CD4-positive, alpha-beta T cell treated with Interleukin-4 for 4 hours (primary cell): ENCODE measurements at regions not wholly inside any gene's neighbourhood (a gene's known extent, or its start where the extent isn't known, plus 50 kb on each side); places are given as distances from the start of the nearest gene placed in this dataset.
"Not testable (repeated sequence)": the region's sequence is repeated elsewhere in the genome, so short reads cannot be mapped to it uniquely, and the experiment has no call there.

Experiments
- DNase-seq: peaks from one replicate; pipeline ENCODE4 v3.0.0-alpha.2; 2020

- DNase-seq: not testable (repeated sequence)
Measured at GRCh38 chr15:20148679-20149078, 392.9 kb downstream of the GOLGA6L6 start.

- not testable (repeated sequence) for DNase-seq
Measured at GRCh38 chr15:20148008-20148407, 393.6 kb downstream of the GOLGA6L6 start.

DNA sequence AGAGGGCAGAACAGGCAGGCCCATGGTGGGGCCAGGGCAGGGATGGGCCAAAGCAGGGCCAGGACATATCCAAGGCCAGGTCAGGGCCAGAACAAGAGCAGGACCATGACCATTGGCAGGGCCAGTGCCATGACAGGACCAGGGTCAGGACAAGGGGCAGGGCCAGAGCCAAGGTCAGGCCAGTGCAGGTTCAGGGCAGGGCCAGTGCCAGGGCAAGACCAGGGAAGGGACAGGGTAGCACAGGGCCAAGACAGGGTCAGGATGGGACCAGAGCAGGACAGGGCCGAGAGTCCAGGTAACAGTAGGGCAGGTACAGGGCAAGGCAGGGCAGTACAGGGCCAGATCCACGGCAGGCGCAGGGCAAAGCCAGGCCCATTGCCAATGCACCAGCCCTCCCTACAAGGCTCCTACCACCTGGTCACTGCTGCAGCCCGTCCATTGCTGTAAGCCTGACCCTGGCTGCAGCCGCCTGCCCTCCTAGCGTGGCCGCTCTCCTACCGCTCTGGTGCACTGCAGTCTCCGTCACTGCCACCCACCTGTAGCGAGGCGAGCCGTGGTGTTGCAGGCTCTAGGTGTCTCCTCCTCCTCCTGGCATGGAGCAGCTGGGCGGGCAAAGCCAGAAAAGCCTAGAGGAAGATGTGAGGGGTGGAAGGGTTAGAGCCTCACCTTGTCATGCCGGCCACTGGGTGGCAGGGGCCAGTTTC is 397.1 kb downstream of the GOLGA6L6 start:
- not testable (repeated sequence) for DNase-seq

GRCh38 chr15:20142906-20143305 is 398.7 kb downstream of the GOLGA6L6 start:
- not testable (repeated sequence) for DNase-seq

GRCh38 chr15:20142410-20142809 is 399.2 kb downstream of the GOLGA6L6 start:
- DNase-seq: not testable (repeated sequence)

- DNase-seq: not testable (repeated sequence)
Measured at GRCh38 chr15:20124668-20125067, 416.9 kb downstream of the GOLGA6L6 start.

- DNase-seq: no peak
Measured at GRCh38 chr15:20106026-20106425, 435.6 kb downstream of the GOLGA6L6 start.

- DNase-seq: not testable (repeated sequence)
Measured at GRCh38 chr15:20105011-20105990, 436.3 kb downstream of the GOLGA6L6 start.

DNA sequence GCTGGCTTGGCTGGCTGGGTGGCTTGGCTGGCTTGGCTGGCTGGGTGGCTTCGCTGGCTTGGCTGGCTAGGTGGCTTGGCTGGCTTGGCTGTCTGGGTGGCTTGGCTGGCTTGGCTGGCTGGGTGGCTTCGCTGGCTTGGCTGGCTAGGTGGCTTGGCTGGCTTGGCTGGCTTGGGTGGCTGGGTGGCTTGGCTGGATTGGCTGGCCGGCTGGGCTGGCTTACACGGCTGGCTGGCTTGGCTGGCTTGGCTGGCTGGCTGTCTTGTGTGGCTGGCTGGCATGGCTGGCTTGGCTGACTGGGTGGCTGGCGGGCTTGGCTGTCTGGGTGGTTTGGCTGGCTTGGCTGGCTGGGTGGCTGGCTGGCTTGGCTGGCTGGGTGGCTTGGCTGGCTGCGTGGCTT is 437.0 kb downstream of the GOLGA6L6 start:
- DNase-seq: not testable (repeated sequence)

- not testable (repeated sequence) for DNase-seq
Measured at GRCh38 chr15:20102862-20103261, 438.7 kb downstream of the GOLGA6L6 start.

- not testable (repeated sequence) for DNase-seq
Measured at GRCh38 chr15:20102209-20102608, 439.4 kb downstream of the GOLGA6L6 start.

DNA sequence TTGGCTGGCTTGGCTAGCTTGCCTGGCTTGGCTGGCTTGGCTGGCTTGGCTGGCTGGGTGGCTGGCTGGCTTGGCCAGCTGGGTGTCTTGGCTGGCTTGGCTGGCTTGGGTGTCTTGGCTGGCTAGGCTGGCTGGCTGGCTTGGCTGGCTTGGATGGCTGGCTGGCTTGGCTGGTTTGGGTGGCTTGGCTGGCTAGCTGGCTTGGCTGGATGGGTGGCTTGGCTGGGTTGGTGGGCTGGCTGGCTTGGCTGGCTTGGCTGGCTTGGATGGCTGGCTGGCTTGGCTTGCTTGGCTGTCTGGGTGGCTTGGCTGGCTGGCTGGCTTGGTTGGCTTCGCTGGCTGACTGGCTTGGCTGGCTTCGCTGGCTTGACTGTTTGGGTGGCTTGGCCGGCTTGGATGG is 440.3 kb downstream of the GOLGA6L6 start:
- not testable (repeated sequence) for DNase-seq

DNA sequence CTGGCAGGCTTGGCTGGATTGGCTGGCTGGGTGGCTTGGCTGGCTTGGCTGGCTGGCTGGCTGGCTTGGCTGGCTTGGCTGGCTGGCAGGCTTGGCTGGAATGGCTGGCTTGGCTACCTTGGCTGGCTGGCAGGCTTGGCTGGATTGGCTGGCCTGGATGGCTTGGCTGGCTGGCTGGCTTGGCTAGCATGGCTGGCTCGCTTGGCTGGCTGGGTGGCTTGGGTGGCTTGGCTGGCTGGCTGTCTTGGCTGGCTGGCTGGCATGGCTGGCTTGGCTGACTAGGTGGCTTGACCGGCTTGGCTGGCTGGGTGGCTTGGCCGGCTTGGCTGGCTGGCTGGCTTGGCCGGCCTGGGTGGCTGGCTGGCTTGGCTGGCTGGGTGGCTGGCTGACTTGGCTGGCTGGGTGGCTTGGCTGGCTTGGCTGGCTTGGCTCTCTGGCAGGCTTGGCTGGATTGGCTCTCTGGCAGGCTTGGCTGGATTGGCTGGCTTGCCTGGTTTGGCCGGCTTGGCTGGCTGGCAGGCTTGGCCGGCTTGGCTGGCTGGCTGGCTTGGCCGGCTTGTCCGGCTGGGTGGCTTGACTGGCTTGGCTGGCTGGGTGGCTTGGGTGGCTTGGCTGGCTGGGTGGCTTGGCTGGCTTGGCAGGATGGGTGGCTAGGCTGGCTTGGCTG is 440.9 kb downstream of the GOLGA6L6 start:
- not testable (repeated sequence) for DNase-seq

GRCh38 chr15:20095699-20096303 is 445.8 kb downstream of the GOLGA6L6 start:
- DNase-seq: not testable (repeated sequence)

DNA sequence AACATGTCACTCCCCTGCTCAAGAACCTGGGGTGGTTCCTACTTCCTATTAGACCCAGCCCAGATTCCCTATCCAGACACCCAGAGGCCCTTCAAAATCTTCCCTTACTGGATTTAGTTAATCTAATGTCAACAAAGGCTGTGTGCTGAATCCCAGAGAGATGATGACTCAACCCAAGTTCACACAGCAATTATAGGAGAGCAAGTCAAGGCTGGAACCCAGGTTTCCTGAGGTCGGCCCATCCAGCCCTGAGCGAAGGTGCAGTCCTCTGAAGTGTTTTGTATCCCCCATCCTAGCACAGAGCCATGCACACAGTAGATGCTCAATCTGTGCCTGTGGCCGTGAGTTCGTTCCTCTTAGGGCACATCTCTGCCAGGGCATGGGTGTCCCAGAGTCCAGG is 452.1 kb downstream of the GOLGA6L6 start:
- not testable (repeated sequence) for DNase-seq

- DNase-seq: not testable (repeated sequence)
Measured at GRCh38 chr15:20084026-20084425, 457.6 kb downstream of the GOLGA6L6 start.

GRCh38 chr15:20074082-20074481 is 467.5 kb downstream of the GOLGA6L6 start:
- DNase-seq: not testable (repeated sequence)

GRCh38 chr15:20069043-20069442 is 472.6 kb downstream of the GOLGA6L6 start:
- DNase-seq: not testable (repeated sequence)

DNA sequence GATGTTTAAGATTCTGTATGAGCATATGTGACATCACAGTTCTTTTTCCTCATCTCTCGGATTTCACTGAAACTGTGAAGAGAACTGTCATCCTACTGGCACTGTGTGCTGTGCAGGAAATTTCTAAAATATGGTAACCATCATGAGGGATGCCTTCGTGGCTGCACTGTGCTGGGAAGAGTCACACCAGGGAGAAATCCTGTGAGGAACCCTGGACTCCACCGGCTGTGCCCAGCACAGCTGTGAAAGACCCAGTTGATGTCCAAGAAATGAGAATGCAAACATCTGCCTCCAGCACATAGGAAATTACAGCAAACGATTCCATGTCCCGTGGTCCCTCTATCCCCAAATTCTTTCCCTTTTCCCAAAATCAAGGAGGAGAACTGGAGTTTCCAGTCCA is 475.4 kb downstream of the GOLGA6L6 start:
- DNase-seq: not testable (repeated sequence)

- not testable (repeated sequence) for DNase-seq
Measured at GRCh38 chr15:20065508-20065907, 476.1 kb downstream of the GOLGA6L6 start.

DNA sequence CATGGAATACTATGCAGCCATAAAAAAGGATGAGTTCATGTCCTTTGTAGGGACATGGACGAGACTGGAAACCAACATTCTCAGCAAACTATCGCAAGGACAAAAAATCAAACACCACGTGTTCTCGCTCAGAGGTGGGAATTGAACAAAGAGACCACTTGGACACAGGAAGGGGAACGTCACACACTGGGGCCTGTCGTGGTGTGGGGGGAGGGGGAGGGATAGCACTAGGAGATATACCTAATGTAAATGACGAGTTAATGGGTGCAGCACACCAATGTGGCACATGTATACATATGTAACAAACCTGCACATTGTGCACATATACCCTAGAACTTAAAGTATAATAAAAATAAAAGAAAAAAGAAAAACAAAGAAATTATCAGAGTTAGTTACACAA is 478.4 kb downstream of the GOLGA6L6 start:
- DNase-seq: not testable (repeated sequence)

DNA sequence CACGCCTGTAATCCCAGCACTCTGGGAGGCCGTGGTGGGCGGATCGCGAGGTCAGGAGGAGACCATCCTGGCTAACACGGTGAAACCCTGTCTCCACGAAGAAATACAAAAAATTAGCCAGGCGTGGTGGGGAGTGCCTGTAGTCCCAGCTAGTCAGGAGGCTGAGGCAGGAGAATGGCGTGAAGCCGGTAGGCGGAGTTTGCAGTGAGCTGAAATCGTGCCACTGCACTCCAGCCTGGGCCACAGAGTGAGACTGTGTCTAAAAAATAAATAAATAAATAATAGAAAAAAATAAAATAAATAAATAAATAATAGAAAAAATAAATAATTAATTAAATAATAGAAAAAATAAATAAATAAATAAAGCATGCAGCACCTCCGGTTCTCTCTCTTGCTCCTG is 480.8 kb downstream of the GOLGA6L6 start:
- not testable (repeated sequence) for DNase-seq

DNA sequence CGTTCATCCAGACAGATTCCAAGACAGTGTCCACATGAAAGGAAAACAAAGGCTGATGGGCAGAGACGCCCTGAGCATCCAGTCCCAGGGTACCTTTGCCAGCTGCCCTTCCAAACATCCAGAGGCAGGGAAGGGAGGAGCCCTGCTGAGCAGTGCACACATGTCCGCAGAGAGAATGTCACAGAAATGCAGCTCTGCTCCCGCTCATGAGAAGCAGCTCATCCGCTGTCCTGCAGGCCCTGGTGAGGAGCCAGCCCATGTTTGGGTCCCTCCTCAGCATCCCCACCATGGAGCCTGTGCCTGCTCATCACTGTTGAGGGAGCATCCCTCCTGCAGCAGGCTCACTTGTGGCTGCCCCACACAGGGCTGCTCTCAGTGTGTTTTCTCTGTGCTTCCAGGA is 484.7 kb downstream of the GOLGA6L6 start:
- not testable (repeated sequence) for DNase-seq
